MG63 (cell line): ENCODE measurements at regions not wholly inside any gene's neighbourhood (a gene's known extent, or its start where the extent isn't known, plus 50 kb on each side); places are given as distances from the start of the nearest gene placed in this dataset.

Experiments
- DNase-seq: peaks from one replicate; pipeline ENCODE4 v3.0.0-alpha.2; 2020
- H3K27me3 ChIP-seq: fragments of 250-450 bp; sonication (Bioruptor Pico); 2 replicates; pipeline ENCODE4 v1.5.1; 2020; ENCODE audit warnings: mild to moderate bottlenecking, moderate library complexity
- H3K36me3 ChIP-seq: fragments of 250-450 bp; sonication (Bioruptor Pico); 2 replicates; pipeline ENCODE4 v1.5.1; 2020; ENCODE audit warnings: mild to moderate bottlenecking, moderate library complexity
- H3K4me3 ChIP-seq: fragments of 250-450 bp; sonication (Bioruptor Pico); 2 replicates; pipeline ENCODE4 v1.5.1; 2020; ENCODE audit warnings: mild to moderate bottlenecking, moderate library complexity
- H3K9me3 ChIP-seq: fragments of 250-450 bp; sonication (Bioruptor Pico); 2 replicates; pipeline ENCODE4 v1.5.1; 2020; ENCODE audit warnings: mild to moderate bottlenecking, moderate library complexity

GRCh38 chr9:74334271-74334670 is 162.9 kb upstream of the RORB start:
- Histone ChIP-seq H3K4me3 (no peak overlapping the region), H3K9me3 (no peaks in the 10 kb centered on the region), H3K36me3 (no peaks in the 10 kb centered on the region), H3K27me3 (no peaks in the 10 kb centered on the region)
- no peak for DNase-seq

GRCh38 chr9:74336161-74336560 is 161.0 kb upstream of the RORB start:
- H3K27me3 ChIP-seq, result no peaks in the 10 kb centered on the region
- no peak for DNase-seq
- no peak overlapping the region for H3K4me3 ChIP-seq
- H3K9me3 ChIP-seq, result no peaks in the 10 kb centered on the region
- H3K36me3 ChIP-seq, result no peaks in the 10 kb centered on the region

- DNase-seq, result no peak
- H3K4me3 ChIP-seq, result no peak overlapping the region
- no peaks in the 10 kb centered on the region for H3K36me3 ChIP-seq
- H3K9me3 ChIP-seq, result no peaks in the 10 kb centered on the region
- no peaks in the 10 kb centered on the region for H3K27me3 ChIP-seq
Measured at GRCh38 chr9:74348777-74349176, 148.4 kb upstream of the RORB start.

DNA sequence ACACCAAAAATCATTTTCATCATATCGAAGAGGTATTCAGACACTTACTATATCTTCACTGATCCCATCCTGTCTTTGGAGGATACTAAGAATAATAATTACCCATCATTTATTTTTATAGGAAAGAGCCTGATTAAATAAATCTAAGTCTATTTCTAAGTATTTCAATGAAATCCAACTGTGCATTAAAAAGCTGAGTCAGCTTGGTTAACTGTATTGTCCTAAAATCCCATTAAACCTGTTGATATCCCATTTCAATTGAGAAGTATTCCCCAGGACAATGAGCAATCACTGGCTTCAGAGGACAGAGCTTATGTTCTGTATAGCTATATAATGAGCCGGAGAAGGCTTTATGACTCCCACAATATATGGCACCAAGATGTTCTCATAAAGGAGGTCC is 142.0 kb upstream of the RORB start:
- no peak for DNase-seq
- Histone ChIP-seq H3K9me3 (no peaks in the 10 kb centered on the region), H3K36me3 (no peaks in the 10 kb centered on the region), H3K4me3 (no peak overlapping the region), H3K27me3 (no peaks in the 10 kb centered on the region)

GRCh38 chr9:74357577-74357976 is 139.6 kb upstream of the RORB start:
- Histone ChIP-seq H3K4me3 (no peak overlapping the region), H3K36me3 (no peaks in the 10 kb centered on the region), H3K9me3 (no peaks in the 10 kb centered on the region), H3K27me3 (no peaks in the 10 kb centered on the region)
- no peak for DNase-seq

- H3K4me3 ChIP-seq, result no peak overlapping the region
- no peak for DNase-seq
- no peaks in the 10 kb centered on the region for H3K9me3 ChIP-seq
Measured at GRCh38 chr9:74358959-74359358, 138.2 kb upstream of the RORB start.

GRCh38 chr9:74361508-74361907 is 135.6 kb upstream of the RORB start:
- Histone ChIP-seq H3K36me3 (no peaks in the 10 kb centered on the region), H3K9me3 (no peaks in the 10 kb centered on the region), H3K27me3 (no peaks in the 10 kb centered on the region), H3K4me3 (no peak overlapping the region)
- no peak for DNase-seq

More at GRCh38 chr9:74358959-74359358, 138.2 kb upstream of the RORB start:
- H3K36me3 ChIP-seq, result no peaks in the 10 kb centered on the region
- H3K27me3 ChIP-seq, result no peaks in the 10 kb centered on the region

- Histone ChIP-seq H3K27me3 (no peaks in the 10 kb centered on the region), H3K9me3 (no peaks in the 10 kb centered on the region), H3K4me3 (no peak overlapping the region), H3K36me3 (no peaks in the 10 kb centered on the region)
- DNase-seq, result no peak
Measured at GRCh38 chr9:74362423-74362822, 134.7 kb upstream of the RORB start.

DNA sequence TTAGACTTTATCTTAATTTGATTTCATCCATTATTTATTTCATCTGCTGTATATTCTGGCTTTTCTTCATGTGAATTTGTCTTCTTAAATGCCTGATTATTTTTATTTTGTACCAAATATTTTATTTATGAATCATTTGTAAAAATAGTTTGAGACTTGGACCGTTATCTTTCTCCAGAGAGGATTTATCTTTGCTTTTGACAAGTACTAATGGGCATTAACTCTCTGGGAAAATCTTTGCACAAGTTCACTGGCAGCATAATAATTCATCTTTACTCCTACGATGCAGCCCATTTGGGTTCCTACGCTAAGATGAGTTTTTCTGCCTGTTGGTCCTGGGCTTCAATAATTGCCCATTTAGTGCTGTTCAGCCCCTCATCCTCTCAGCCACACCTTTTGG is 131.0 kb upstream of the RORB start:
- Histone ChIP-seq H3K27me3 (no peaks in the 10 kb centered on the region), H3K4me3 (no peak overlapping the region), H3K36me3 (no peaks in the 10 kb centered on the region), H3K9me3 (no peaks in the 10 kb centered on the region)
- no peak for DNase-seq

DNA sequence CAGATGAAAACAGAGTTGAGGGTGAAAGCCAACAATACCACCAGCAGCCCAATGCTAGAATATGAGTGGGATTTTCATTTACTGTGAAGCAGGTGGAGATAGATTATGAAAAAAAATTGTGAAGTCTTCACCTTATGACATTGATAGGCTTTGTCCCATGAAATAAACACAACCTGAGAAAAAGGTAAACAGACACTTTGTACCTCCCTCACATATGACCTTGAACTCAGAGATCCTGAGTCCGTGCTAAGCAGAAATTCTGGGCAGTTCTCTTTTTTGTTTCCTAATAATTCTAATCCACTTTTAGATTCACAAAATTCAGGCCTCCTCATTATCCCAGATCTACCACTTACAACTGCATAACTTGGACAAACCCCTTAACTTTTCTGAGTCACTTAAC is 127.3 kb upstream of the RORB start:
- H3K9me3 ChIP-seq, result no peaks in the 10 kb centered on the region
- no peak for DNase-seq
- no peaks in the 10 kb centered on the region for H3K36me3 ChIP-seq
- H3K27me3 ChIP-seq, result no peaks in the 10 kb centered on the region
- H3K4me3 ChIP-seq, result no peak overlapping the region

GRCh38 chr9:74373348-74373747 is 123.8 kb upstream of the RORB start:
- Histone ChIP-seq H3K4me3 (no peak overlapping the region), H3K9me3 (no peaks in the 10 kb centered on the region), H3K36me3 (no peaks in the 10 kb centered on the region), H3K27me3 (no peaks in the 10 kb centered on the region)
- DNase-seq, result no peak

DNA sequence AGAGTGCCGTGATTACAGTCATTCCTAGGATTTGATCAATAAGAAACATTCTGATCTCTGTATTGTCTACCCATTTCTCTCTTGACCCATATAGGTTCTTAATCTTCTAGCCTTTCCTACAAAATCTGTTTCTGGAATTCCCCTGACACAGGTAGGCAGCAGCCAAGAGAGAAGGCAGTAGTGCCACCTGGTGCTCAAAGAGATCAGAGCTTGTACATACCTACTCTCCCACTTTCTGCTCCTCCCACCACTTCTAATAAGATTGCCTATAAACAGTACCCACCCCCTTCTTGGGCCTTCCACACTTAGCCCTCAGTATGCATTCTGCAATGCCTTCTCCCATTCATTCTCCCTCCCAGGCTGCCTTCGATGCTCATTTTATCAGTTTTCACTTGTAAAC is 117.4 kb upstream of the RORB start:
- no peak for DNase-seq
- H3K4me3 ChIP-seq, result no peak overlapping the region
- no peaks in the 10 kb centered on the region for H3K9me3 ChIP-seq
- no peaks in the 10 kb centered on the region for H3K27me3 ChIP-seq
- H3K36me3 ChIP-seq, result no peaks in the 10 kb centered on the region

- no peak for DNase-seq
Measured at GRCh38 chr9:74391816-74392215, 105.3 kb upstream of the RORB start.

DNA sequence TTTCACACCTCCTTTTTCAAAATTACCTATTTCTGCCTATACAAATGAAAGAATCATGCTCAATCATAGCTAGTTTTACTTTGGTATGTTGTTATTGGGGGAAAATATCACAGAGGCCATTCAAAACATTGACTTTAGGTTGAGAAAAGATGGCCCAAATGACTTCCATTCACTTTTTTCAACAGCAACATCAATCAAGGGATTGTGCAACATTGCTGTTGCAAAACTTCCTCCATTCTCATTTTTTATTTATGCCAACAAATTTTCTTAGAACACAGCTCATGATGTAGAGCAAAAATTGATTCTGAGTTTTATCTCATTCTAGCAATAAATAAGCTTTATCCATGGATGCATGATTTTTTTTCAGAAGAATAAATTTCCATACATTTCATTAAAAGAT is 93.6 kb upstream of the RORB start:
- no peaks in the 10 kb centered on the region for H3K27me3 ChIP-seq
- no peak overlapping the region for H3K4me3 ChIP-seq
- H3K9me3 ChIP-seq, result no peaks in the 10 kb centered on the region
- no peaks in the 10 kb centered on the region for H3K36me3 ChIP-seq
- DNase-seq, result no peak

More at GRCh38 chr9:74391816-74392215, 105.3 kb upstream of the RORB start:
- Histone ChIP-seq H3K27me3 (no peaks in the 10 kb centered on the region), H3K36me3 (no peaks in the 10 kb centered on the region), H3K4me3 (no peak overlapping the region), H3K9me3 (no peaks in the 10 kb centered on the region)

GRCh38 chr9:74404620-74405019 is 92.5 kb upstream of the RORB start:
- Histone ChIP-seq H3K9me3 (no peaks in the 10 kb centered on the region), H3K27me3 (no peaks in the 10 kb centered on the region), H3K4me3 (no peak overlapping the region), H3K36me3 (no peaks in the 10 kb centered on the region)
- DNase-seq, result no peak

DNA sequence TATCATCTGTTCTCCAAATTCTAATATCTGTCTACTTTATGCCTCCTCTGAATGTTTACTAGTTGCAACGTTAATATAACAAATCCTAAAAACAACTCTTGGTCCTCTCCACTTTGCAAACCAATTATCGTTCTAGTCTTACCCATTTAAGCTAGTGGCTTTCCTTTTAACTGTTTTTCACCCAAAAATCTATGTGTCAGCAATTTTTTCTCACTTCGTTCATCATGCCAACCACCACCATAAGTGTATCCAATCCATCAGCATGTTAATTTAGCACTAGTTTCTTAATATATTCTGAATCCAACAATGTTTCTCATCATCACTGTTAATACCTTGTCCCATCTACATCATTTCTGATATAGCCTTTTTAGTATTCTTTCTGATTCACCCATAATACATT is 90.0 kb upstream of the RORB start:
- no peak for DNase-seq
- Histone ChIP-seq H3K4me3 (no peak overlapping the region), H3K36me3 (no peaks in the 10 kb centered on the region), H3K9me3 (no peaks in the 10 kb centered on the region), H3K27me3 (no peaks in the 10 kb centered on the region)

GRCh38 chr9:74412236-74412979 is 84.7 kb upstream of the RORB start:
- no peak overlapping the region for H3K4me3 ChIP-seq
- no peaks in the 10 kb centered on the region for H3K36me3 ChIP-seq
- no peaks in the 10 kb centered on the region for H3K9me3 ChIP-seq
- DNase-seq, result no peak
- H3K27me3 ChIP-seq, result no peaks in the 10 kb centered on the region

DNA sequence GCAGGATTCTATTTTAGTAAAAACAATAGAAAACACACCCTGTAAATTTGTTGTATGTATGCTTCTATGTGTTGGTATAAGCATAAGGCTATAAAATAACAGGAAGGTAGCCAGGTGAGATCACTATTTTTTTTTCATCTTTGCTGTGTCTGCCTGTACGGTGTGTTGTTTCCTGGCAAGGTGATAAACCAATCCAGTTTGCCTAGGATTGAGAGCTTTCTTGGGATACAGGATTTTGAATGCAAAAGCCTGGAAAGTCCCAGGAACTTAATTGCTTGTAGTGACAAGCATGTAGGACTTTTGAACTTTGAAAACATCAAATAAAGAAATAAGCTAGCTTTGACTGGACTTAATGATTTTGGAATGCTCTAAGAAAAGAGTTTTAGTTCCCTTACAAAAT is 83.3 kb upstream of the RORB start:
- no peaks in the 10 kb centered on the region for H3K36me3 ChIP-seq
- no peaks in the 10 kb centered on the region for H3K27me3 ChIP-seq
- H3K9me3 ChIP-seq, result no peaks in the 10 kb centered on the region
- no peak overlapping the region for H3K4me3 ChIP-seq
- no peak for DNase-seq

DNA sequence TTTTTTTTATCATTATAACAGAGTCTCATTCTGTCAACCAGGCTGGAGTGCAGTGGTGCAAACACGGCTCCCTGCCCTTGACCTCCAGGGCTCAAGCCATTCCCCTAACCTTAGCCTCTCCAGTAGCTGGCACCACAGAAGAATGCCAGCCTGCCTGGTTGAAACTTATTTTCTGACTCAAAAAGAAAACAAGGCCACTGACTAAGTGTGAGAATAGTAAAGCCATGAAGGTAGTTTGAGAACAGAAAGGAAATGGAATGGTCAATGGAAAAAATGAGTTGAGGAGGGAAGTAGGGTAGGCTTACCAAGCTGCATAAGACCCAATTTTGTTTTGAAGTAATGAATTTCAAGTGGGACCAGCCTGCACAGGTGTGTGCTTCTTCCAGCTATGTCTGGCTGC is 82.8 kb upstream of the RORB start:
- peak; percentile 1 for DNase-seq
- Histone ChIP-seq H3K9me3 (no peaks in the 10 kb centered on the region), H3K4me3 (no peak overlapping the region)

More for the DNA sequence above, 82.8 kb upstream of the RORB start:
- Histone ChIP-seq H3K27me3 (no peaks in the 10 kb centered on the region), H3K36me3 (no peaks in the 10 kb centered on the region)
